Glutamatergic neuron (in vitro differentiated cells): ENCODE measurements at regions not wholly inside any gene's neighbourhood (a gene's known extent, or its start where the extent isn't known, plus 50 kb on each side); places are given as distances from the start of the nearest gene placed in this dataset.

Experiments used
- DNase-seq: peaks from one replicate; pipeline ENCODE4 v3.0.0; 2022
- H3K27ac Mint-ChIP-seq: one replicate; pipeline ENCODE4 v1.8.0; 2020; ENCODE audit warnings: mild to moderate bottlenecking, mixed read lengths, inconsistent platforms; ENCODE audit not compliant: unreplicated experiment
- H3K27me3 Mint-ChIP-seq: one replicate; pipeline ENCODE4 v1.8.0; 2020; ENCODE audit warnings: mild to moderate bottlenecking, moderate library complexity, mixed read lengths, inconsistent platforms; ENCODE audit not compliant: unreplicated experiment
- H3K36me3 Mint-ChIP-seq: one replicate; pipeline ENCODE4 v1.8.0; 2020; ENCODE audit warnings: mild to moderate bottlenecking, mixed read lengths, inconsistent platforms; ENCODE audit not compliant: unreplicated experiment
- H3K4me1 Mint-ChIP-seq: one replicate; pipeline ENCODE4 v1.8.0; 2020; ENCODE audit warnings: mild to moderate bottlenecking, low read depth, mixed read lengths, inconsistent platforms; ENCODE audit not compliant: unreplicated experiment
- H3K4me3 Mint-ChIP-seq: one replicate; pipeline ENCODE4 v1.8.0; 2020; ENCODE audit warnings: mild to moderate bottlenecking, mixed read lengths, inconsistent platforms; ENCODE audit not compliant: unreplicated experiment
- H3K9me3 Mint-ChIP-seq: one replicate; pipeline ENCODE4 v1.8.0; 2020; ENCODE audit warnings: mild to moderate bottlenecking, moderate library complexity, mixed read lengths, inconsistent platforms; ENCODE audit not compliant: unreplicated experiment
- CTCF ChIP-seq: fragments of 200-600 bp; sonication (generic); IDR thresholded peaks from one replicate; pipeline ENCODE4 v1.5.0; 2021; ENCODE audit not compliant: partially characterized antibody, unreplicated experiment

GRCh38 chr2:193294371-193294770 lies 1099.6 kb upstream of the TMEFF2 start:
- TF ChIP-seq CTCF, result no peak
- Mint-ChIP-seq H3K4me3 (no peak overlapping the region), H3K9me3 (peaks cover 1% of the 10 kb centered on the region), H3K27ac (no peak overlapping the region), H3K36me3 (no peaks in the 10 kb centered on the region), H3K4me1 (no peaks in the 10 kb centered on the region), H3K27me3 (peaks cover 1% of the 10 kb centered on the region)
- DNase-seq, result no peak

- Mint-ChIP-seq H3K4me1 (no peaks in the 10 kb centered on the region), H3K36me3 (no peaks in the 10 kb centered on the region), H3K27me3 (no peaks in the 10 kb centered on the region), H3K4me3 (no peak overlapping the region), H3K27ac (no peak overlapping the region), H3K9me3 (peaks cover 2% of the 10 kb centered on the region)
- no peak for TF ChIP-seq CTCF
- no peak for DNase-seq
Observed at GRCh38 chr2:193279361-193279760, 1084.6 kb upstream of the TMEFF2 start.

GRCh38 chr2:193276988-193277387 lies 1082.3 kb upstream of the TMEFF2 start:
- Mint-ChIP-seq H3K36me3 (no peaks in the 10 kb centered on the region), H3K27me3 (no peaks in the 10 kb centered on the region), H3K27ac (no peak overlapping the region), H3K4me3 (no peak overlapping the region), H3K4me1 (no peaks in the 10 kb centered on the region), H3K9me3 (peaks cover 2% of the 10 kb centered on the region)
- TF ChIP-seq CTCF, result no peak
- DNase-seq, result no peak

GRCh38 chr2:193276560-193276959 lies 1081.8 kb upstream of the TMEFF2 start:
- TF ChIP-seq CTCF, result no peak
- H3K27me3 Mint-ChIP-seq, result no peaks in the 10 kb centered on the region
- H3K27ac Mint-ChIP-seq, result no peak overlapping the region
- H3K9me3 Mint-ChIP-seq, result peaks cover 2% of the 10 kb centered on the region
- H3K4me1 Mint-ChIP-seq, result no peaks in the 10 kb centered on the region
- H3K36me3 Mint-ChIP-seq, result no peaks in the 10 kb centered on the region
- no peak for DNase-seq
- H3K4me3 Mint-ChIP-seq, result no peak overlapping the region

GRCh38 chr2:193276069-193276468 lies 1081.3 kb upstream of the TMEFF2 start:
- Mint-ChIP-seq H3K4me3 (no peak overlapping the region), H3K9me3 (peaks cover 2% of the 10 kb centered on the region), H3K4me1 (no peaks in the 10 kb centered on the region), H3K27me3 (no peaks in the 10 kb centered on the region), H3K36me3 (no peaks in the 10 kb centered on the region), H3K27ac (no peak overlapping the region)
- no peak for DNase-seq
- no peak for TF ChIP-seq CTCF
